ENCODE measurements at regions not wholly inside any gene's neighbourhood (a gene's known extent, or its start where the extent isn't known, plus 50 kb on each side); places are given as distances from the start of the nearest gene placed in this dataset.
A peak's percentile ranks its signal among the peaks of the same experiment; 100 is the strongest.
"Not testable (repeated sequence)": the region's sequence is repeated elsewhere in the genome, so short reads cannot be mapped to it uniquely, and the experiment has no call there.

DNA sequence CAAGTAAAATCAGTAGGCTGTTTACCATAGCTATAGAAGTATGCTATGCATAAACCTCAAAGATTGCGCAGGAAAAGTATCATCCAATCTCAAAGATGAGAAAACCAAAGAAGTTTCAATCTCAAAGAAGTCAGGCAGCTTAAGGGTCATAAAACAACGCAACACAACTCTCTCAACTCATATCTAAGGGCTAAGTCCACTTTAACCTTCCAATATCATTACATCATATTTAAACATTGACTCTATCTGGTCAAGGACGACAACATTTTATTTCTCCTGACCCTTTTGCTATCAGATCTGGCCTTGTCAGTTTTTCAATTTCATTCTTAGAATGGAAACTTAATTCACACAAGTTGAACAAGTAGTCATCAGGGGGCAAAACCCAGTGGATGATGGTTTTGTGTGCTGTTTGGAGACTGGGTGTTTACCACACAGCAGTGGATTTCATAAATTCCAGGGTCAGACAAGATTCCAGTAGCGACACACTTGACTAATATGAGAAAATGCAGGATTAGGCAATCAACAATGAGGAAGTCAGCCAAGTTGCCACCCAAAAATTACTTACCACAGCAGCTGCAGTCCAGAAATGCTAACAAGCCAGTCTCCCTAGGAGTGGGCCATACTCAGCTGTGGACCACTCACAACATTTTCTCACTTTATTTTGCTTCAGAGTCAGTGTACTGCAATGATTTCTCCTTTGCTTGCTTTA, 108.7 kb upstream of the NBPF26 start:
- no CpG with 5 or more reads among the region's 4 CpGs for WGBS (ENCODE audit: insufficient coverage, low coverage, missing lambda C conversion rate)
- H3K79me2 ChIP-seq (ENCODE audit: control insufficient read depth, insufficient read depth, low read length); in situ Hi-C loops (cut with MboI); BruUV-seq (replicated peaks); FAIRE-seq; H3K4me2 ChIP-seq (ENCODE audit: insufficient read depth, low read length); H3K9me3 ChIP-seq (replicated peaks; ENCODE audit: control insufficient read depth, insufficient read depth, low read depth, low read length); H4K20me1 ChIP-seq (replicated peaks; ENCODE audit: control insufficient read depth, insufficient read depth, low read length); H3K4me3 ChIP-seq; CTCF ChIA-PET (ENCODE audit: low intra/inter-chr PET ratio); H3K9me1 ChIP-seq (ENCODE audit: control insufficient read depth, insufficient read depth, low read length); DNase-seq (ENCODE audit: extremely low read depth in 1 of 4, low spot score in 3 of 4); intact Hi-C loops (cut with micrococcal nuclease); H3K4me1 ChIP-seq (replicated peaks in 1 of 2; ENCODE audit: control insufficient read depth in 2 of 2, insufficient read depth in 2 of 2, low read length in 2 of 2); H3K9ac ChIP-seq (ENCODE audit: insufficient read depth in 1 of 2, low read depth in 2 of 2, low read length in 2 of 2); H3K27me3 ChIP-seq (ENCODE audit: control insufficient read depth in 2 of 2, insufficient read depth in 2 of 2, low read length in 2 of 2); POLR2A ChIA-PET; H3K36me3 ChIP-seq (ENCODE audit: control insufficient read depth, insufficient read depth, low read length); H3K27ac ChIP-seq (ENCODE audit: extremely low read depth, low read depth, low read length); H2AFZ ChIP-seq (ENCODE audit: low read depth, low read length); ATAC-seq: not testable (repeated sequence)

DNA sequence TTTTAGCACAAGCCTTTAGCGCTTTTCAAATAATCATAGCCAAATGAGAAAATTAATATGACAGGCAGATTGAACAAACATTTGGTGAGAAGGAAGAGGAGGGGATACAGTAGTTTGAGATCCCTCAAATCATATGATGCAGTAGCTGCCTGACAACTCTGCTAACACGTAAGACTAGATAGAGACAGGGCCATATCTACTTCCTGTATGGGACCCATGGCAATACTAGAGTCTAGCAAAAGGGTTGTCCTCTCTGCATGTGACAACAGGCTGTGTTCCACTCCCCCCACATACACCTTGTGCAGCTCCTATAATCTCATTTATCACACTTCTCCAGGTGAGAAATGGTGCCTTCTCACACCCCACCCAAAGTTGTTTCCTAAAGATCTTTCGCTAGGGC, 106.3 kb upstream of the NBPF26 start:
- H3K9me3 ChIP-seq (replicated peaks; ENCODE audit: control insufficient read depth, insufficient read depth, low read depth, low read length); CTCF ChIA-PET (ENCODE audit: low intra/inter-chr PET ratio); H3K36me3 ChIP-seq (ENCODE audit: control insufficient read depth, insufficient read depth, low read length); in situ Hi-C loops (cut with MboI); H3K27me3 ChIP-seq (ENCODE audit: control insufficient read depth in 2 of 2, insufficient read depth in 2 of 2, low read length in 2 of 2); H4K20me1 ChIP-seq (replicated peaks; ENCODE audit: control insufficient read depth, insufficient read depth, low read length); H3K9ac ChIP-seq (ENCODE audit: insufficient read depth in 1 of 2, low read depth in 2 of 2, low read length in 2 of 2); BruUV-seq (replicated peaks); H3K4me1 ChIP-seq (replicated peaks in 1 of 2; ENCODE audit: control insufficient read depth in 2 of 2, insufficient read depth in 2 of 2, low read length in 2 of 2); POLR2A ChIA-PET; DNase-seq (ENCODE audit: extremely low read depth in 1 of 4, low spot score in 3 of 4); intact Hi-C loops (cut with micrococcal nuclease); H3K9me1 ChIP-seq (ENCODE audit: control insufficient read depth, insufficient read depth, low read length); H2AFZ ChIP-seq (ENCODE audit: low read depth, low read length); FAIRE-seq; H3K79me2 ChIP-seq (ENCODE audit: control insufficient read depth, insufficient read depth, low read length); H3K4me2 ChIP-seq (ENCODE audit: insufficient read depth, low read length); H3K4me3 ChIP-seq; H3K27ac ChIP-seq (ENCODE audit: extremely low read depth, low read depth, low read length): not testable (repeated sequence)
- WGBS (ENCODE audit: insufficient coverage, low coverage, missing lambda C conversion rate), result no CpG with 5 or more reads among the region's 3 CpGs
- ATAC-seq, result peak; percentile 59

- H3K4me1 ChIP-seq (replicated peaks in 1 of 2; ENCODE audit: control insufficient read depth in 2 of 2, insufficient read depth in 2 of 2, low read length in 2 of 2); H3K4me2 ChIP-seq (ENCODE audit: insufficient read depth, low read length); POLR2A ChIA-PET; H3K27me3 ChIP-seq (ENCODE audit: control insufficient read depth in 2 of 2, insufficient read depth in 2 of 2, low read length in 2 of 2); H4K20me1 ChIP-seq (replicated peaks; ENCODE audit: control insufficient read depth, insufficient read depth, low read length); H2AFZ ChIP-seq (ENCODE audit: low read depth, low read length); H3K9ac ChIP-seq (ENCODE audit: insufficient read depth in 1 of 2, low read depth in 2 of 2, low read length in 2 of 2); H3K4me3 ChIP-seq; BruUV-seq (replicated peaks); DNase-seq (ENCODE audit: extremely low read depth in 1 of 4, low spot score in 3 of 4); CTCF ChIA-PET (ENCODE audit: low intra/inter-chr PET ratio); H3K9me3 ChIP-seq (replicated peaks; ENCODE audit: control insufficient read depth, insufficient read depth, low read depth, low read length); intact Hi-C loops (cut with micrococcal nuclease); in situ Hi-C loops (cut with MboI); H3K9me1 ChIP-seq (ENCODE audit: control insufficient read depth, insufficient read depth, low read length); H3K36me3 ChIP-seq (ENCODE audit: control insufficient read depth, insufficient read depth, low read length); H3K79me2 ChIP-seq (ENCODE audit: control insufficient read depth, insufficient read depth, low read length); FAIRE-seq; H3K27ac ChIP-seq (ENCODE audit: extremely low read depth, low read depth, low read length): not testable (repeated sequence)
- no CpG with 5 or more reads among the region's 25 CpGs for WGBS (ENCODE audit: insufficient coverage, low coverage, missing lambda C conversion rate)
- peak; percentile 61 for ATAC-seq
Observed at GRCh38 chr1:120619867-120620692, 103.7 kb upstream of the NBPF26 start.

GRCh38 chr1:120620693-120620969, 103.1 kb upstream of the NBPF26 start:
- FAIRE-seq; POLR2A ChIA-PET; CTCF ChIA-PET (ENCODE audit: low intra/inter-chr PET ratio); intact Hi-C loops (cut with micrococcal nuclease); H3K4me2 ChIP-seq (ENCODE audit: insufficient read depth, low read length); H3K79me2 ChIP-seq (ENCODE audit: control insufficient read depth, insufficient read depth, low read length); H3K4me1 ChIP-seq (replicated peaks in 1 of 2; ENCODE audit: control insufficient read depth in 2 of 2, insufficient read depth in 2 of 2, low read length in 2 of 2); H3K9me3 ChIP-seq (replicated peaks; ENCODE audit: control insufficient read depth, insufficient read depth, low read depth, low read length); H3K9me1 ChIP-seq (ENCODE audit: control insufficient read depth, insufficient read depth, low read length); H4K20me1 ChIP-seq (replicated peaks; ENCODE audit: control insufficient read depth, insufficient read depth, low read length); H3K9ac ChIP-seq (ENCODE audit: insufficient read depth in 1 of 2, low read depth in 2 of 2, low read length in 2 of 2); H3K36me3 ChIP-seq (ENCODE audit: control insufficient read depth, insufficient read depth, low read length); BruUV-seq (replicated peaks); DNase-seq (ENCODE audit: extremely low read depth in 1 of 4, low spot score in 3 of 4); H2AFZ ChIP-seq (ENCODE audit: low read depth, low read length); H3K27me3 ChIP-seq (ENCODE audit: control insufficient read depth in 2 of 2, insufficient read depth in 2 of 2, low read length in 2 of 2); H3K4me3 ChIP-seq; H3K27ac ChIP-seq (ENCODE audit: extremely low read depth, low read depth, low read length); in situ Hi-C loops (cut with MboI): not testable (repeated sequence)
- ATAC-seq, result peak; percentile 78
- WGBS (ENCODE audit: insufficient coverage, low coverage, missing lambda C conversion rate), result no CpG with 5 or more reads among the region's 5 CpGs

All from K562 (cell line).